Activated CD8-positive, alpha-beta memory T cell treated with anti-CD3 and anti-CD28 coated beads, Interleukin-2, amount 50 U/mL, for 48 hours (primary cell): ENCODE measurements at regions not wholly inside any gene's neighbourhood (a gene's known extent, or its start where the extent isn't known, plus 50 kb on each side); places are given as distances from the start of the nearest gene placed in this dataset.

ENCODE experiments used
- DNase-seq: peaks from one replicate; pipeline ENCODE4 v3.0.0-alpha.2; 2020

DNA sequence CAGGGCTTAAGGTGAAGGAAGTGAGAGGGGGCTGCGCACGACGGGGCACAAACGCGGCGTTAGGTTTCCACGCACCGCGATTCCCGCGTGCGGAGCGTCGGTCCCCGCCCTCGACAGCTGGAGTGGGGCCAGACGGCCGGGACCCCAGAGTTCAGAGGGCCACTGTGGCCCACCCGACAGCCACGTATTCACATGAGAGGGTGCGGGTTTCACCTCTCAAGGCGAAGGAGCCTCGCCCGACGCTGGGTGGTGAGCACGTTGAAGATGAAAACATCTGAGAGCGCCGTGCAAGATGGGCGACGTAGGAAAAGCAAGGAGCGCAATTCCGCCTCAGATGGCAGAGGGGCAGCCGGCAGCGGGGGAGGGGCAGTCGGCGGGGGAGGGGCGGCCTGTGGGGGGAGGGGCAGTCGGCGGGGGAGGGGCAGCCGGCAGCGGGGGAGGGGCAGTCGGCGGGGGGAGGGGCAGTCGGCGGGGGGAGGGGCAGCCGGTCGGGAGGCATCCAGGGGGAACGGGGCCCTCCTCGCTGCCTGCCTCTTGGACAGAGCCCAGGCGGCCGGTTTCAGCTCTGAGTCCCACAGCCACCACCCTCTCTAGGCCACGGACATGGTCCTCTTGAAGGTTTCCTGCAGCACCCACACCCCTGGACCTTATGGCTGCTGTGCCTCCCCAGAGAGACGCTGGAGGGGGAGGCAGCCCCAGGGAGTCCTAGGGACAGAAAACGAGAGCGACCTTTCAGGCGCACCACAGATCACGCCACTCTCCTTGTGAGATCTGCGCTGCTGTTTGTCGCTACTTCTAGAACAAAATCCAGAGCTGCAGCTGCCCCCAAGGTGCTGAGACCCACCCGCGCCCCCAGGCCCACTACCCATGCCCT, 113.7 kb downstream of the DLL1 start:
- DNase-seq, result peak; percentile 71

DNA sequence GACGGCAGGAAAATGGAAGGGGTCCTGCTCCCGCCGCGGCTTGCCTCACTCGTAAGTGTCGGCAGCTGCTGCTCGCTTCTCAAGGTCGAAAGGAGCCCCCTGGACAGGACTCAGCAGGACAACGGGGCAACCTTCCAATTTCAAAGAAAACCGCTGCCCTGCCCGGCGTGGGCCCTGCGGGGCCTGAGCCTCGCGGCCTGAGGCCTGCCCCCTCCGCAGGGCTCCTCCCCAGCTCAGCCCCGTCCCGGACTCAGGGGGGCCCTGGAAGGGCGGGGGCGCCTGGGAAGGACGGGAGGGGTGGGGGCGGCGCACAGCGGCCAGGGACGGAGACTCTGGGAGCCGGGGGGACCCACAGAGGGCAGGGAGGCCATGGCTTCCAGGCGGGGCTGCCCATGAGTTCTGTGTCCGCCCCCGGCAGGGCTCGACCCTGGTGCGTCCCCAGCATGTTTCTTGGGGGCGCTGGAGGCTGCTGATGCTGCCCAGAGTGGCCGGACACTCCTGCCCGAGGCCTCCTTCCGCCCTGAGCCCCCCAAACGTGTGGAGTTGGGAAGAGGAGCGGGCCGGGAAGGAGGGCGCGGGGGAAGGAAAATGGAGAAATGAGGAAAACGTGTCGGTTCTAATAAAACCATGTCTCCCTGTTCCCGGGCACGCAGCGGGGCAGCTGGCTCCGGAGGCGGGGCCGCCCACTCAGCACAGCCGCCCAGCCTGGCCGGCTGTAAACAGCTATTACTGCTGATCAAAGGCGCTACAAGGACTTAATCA, 114.6 kb downstream of the DLL1 start:
- DNase-seq, result peak; percentile 43

DNA sequence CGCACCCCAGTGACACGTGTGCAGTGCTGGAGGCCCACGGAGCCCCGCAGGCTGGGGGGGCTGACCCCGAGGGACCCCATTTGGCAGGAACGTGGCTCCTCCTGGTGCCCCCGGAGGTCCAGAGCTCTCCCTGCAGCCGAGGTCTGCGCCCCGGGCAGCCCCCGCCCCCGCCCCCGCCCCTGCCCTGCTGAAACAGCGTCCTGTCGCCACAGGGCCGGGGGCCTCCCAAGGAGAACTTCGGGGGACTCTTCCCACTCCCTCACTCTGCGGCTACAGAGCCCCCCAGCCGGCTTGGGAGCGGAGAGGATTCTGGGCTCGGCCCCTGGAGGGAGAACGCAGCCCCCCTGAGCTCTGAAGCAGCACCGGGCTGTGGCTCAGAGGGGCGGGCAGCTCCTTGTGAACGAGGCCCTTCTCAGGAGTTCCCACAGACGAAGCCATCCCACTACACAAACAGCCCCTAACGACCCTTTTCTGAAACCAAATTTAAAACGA, 115.2 kb downstream of the DLL1 start:
- DNase-seq, result peak; percentile 48

DNA sequence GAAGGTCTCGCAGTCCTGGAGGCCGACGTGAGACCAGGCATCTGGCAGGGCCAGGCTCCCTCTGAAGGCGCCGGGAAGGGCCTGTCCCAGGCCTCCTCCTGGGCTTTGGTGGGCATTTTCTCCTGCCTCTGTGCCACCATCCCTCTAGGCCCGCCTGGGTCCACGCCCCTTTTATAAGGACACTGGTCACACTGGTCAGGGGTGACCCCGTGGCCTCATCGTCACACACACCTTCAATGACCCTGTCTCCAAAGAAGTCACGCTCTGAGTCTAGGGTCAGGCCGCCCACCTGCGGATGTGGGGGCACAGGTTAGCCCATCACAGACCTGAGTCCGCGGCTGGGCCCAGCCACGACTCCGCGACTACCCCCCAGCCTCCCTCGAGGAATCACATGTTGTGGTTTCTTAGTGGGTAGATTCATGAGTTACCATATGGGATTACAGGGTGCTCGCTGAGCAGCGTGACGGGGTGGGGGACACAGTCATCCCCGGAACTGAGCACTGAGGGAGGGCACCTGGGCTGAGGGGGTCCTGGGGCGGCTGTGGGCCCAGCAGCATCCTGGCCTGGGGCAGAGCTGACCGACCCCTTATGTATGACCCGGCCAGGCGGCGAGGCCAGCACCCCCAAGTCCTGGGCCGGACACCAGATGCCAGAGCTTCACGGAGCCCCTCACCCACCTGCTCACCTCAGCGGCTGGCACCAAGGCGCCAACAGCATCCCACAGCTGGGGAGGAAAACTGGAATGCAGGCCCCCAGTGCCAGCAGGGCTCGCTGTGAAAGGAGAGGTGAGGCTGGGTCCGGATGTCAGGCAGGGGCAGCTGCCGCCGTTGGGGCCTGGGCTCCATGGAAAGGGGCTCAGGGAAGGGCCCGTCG, 115.9 kb downstream of the DLL1 start:
- DNase-seq, result peak; percentile 43

DNA sequence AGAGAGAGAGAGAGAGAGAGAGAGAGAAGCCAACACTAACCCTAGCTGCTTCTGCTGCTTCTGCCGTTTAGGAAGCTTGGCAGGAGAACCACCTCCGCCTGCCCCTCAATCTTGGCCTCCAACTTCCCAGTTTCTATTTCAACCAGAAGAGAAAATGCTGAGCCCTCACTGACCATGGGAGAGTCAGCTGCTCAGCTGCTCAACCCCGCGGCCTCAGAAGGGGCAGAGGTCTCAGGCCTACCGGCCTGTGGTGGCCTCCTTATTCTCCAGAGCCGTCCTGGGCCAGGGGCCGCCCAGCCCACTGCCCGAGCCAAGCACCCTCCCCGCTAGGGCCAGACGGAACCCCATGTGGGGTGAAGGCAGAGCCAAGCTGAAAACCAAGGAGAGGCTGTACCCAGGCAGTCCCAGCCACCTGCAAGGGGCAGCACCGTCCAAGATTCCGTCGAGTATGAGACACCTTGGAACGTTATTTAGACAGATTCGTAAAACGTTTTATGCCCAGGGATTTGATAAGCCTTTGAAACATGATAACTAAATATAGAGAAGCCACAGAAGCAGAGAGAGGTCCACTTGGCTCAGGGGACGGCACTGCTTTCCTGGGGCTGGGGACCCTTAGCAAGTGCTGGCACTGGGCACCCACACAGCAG, 116.6 kb downstream of the DLL1 start:
- peak; percentile 38 for DNase-seq

DNA sequence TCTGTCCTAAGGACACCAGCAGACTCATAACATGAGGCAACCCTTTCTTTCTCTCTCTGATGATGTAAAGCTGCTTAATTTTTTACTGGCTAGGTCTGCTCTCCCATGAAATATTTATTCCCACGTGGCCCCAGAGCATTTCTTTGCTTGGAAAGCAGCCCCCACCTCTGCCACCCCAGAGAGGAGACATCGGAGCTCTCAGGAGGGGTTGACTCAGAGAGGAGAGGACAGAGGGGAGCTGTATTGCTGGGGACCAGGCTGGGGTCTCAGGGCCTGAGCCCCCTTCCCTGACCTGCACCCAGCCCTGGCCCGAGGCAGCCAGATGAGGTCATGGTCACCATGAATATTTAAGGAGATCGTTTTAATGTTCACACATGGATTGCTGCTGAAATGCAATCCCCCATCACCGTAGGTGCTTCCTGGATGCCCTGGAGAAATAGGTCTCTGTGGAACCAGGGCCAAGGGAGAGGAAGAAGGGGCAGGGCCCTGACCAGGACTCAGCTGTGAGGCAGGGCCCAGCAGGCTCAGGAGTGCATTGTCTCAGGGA, 117.5 kb downstream of the DLL1 start:
- DNase-seq, result peak; percentile 33

DNA sequence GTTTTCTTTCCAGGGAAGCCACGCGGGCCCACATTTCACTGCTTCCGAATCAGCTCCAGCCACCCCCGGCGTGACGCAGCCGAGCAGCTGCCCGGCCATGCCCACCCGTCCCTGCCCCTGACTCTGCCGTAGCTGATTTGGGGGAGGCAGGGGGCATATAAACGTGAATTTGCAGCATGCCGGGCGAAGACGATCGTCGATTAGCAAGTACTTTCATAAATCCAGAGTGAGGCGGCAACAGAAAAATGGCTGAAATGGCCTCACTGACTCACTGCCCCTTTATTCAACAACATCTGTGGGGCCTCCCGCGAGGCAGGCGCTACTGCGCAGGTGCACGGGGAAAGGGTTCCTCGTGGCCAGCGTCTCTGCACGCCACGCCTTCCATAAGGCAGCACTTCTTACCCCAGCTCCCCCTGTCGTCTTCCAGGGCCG, 118.0 kb downstream of the DLL1 start:
- peak; percentile 23 for DNase-seq

DNA sequence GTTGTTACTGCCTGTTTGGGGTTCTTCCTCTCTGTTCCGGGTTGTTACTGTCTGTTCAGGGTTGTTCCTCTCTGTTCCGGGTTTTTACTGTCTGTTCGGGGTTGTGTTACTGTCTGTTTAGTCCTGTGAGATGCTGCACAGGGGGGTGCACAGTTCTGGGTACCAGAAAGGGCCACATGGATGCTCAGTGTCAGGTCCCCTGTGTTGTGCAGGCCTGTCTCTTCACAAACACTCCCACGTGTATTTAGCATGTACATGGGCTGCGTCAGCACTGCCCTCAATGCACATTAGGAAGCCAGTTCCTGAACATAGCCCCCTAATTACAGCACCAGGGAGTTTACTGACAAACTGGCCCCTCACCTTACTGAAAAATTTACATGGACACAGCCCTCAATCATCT, 118.5 kb downstream of the DLL1 start:
- peak; percentile 20 for DNase-seq

DNA sequence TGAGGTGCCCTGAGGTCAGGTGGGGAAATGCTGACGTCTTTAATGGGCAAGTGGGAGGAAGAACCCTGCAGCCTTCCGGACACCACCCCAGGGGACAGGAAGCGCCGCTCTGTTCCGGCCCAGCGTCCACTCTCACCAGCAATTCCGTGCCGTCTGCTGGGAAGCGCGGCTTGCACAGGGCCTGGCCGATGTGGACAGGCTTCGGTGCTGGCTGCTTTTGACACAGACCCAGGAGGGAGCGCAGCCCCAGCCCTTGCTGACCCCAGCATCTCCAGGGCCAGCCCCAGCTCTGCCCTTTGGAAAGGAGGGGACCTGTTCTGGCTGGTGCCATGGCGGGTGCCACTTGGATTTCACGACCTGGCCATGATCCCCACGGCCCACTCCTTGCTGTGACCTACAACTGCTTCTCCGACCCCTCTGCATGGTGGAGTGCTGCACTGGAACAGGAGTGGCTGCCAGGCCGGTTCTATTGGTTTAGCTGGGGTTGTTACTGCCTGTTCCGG, 123.2 kb downstream of the DLL1 start:
- no peak for DNase-seq

DNA sequence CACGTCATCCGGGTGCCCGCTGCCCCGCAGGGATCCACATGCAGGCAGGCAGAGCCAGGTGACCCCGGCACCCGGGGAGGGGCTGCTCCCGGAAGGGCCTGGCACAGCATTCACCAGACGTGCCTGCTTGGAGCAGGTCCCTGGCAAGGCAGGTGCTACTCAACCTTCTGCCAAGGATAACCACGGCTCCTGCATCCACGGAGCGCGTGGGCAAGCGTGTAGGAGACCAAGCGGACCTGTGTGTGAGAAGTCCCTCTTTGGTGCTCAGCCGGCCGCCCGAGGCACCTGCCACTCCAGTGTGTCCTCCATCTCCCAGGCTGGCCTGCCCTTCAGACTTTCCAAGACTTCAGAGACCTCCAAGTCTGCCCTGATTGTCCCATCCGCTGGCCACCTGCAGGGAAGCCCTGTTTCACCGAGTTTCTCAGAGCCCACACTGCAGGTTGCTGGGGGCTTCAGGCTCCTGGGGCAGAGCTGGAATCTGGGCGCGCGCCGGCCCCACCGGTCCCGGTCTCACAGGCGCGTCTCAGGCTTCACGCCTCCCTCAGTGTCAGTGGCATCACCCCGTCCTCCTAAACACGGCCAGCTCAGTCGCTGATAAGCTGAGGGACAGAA, 124.3 kb downstream of the DLL1 start:
- no peak for DNase-seq

DNA sequence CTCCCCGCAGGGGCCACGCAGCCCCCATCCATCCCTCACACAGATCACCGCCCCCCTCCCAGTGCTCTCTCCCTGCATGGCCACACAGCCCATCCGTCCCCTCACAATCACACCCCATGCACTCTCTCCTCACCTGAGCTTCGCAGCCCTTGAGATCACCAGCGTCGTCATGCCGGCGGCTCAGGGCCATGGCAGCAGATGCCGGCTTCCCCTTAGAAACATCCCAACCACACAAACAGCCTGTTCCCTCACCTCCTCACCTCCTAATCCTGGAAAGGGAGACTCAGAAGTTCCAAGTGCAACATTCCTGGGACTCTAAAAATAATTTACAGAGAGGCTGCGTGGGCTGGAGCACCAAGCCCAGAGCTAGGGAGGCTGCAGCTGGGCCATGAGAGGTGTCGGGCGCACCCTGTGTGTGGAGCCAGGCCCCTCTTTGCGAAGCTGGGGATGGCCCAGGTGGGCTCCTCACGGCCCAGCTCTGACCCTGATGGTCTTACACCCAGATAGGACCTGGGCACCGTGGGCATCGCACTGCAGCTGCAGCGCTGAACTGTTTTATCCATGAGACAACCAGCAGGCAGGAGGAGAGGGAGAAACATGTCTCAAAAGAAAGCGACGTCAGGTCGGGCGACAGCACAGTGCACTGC, 125.3 kb downstream of the DLL1 start:
- DNase-seq, result no peak

DNA sequence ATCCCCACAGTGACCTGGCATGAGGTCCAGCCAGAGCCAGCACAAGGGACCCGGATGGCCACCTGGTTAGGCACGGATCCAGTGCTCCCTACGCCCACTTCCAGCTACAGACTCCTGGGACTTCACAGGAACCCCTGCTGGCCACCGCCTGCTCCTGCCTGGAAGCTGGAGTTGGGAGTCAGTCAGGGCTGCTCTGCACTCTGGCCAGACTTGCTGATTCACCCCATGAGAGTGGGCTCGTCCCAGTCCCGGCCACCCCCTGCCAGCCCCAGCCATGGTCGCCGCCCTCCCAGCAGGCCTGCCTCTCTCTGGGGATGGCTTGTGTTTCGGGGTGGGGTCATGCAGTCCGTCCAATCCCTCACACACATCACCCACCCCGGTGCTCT, 125.8 kb downstream of the DLL1 start:
- DNase-seq, result no peak

DNA sequence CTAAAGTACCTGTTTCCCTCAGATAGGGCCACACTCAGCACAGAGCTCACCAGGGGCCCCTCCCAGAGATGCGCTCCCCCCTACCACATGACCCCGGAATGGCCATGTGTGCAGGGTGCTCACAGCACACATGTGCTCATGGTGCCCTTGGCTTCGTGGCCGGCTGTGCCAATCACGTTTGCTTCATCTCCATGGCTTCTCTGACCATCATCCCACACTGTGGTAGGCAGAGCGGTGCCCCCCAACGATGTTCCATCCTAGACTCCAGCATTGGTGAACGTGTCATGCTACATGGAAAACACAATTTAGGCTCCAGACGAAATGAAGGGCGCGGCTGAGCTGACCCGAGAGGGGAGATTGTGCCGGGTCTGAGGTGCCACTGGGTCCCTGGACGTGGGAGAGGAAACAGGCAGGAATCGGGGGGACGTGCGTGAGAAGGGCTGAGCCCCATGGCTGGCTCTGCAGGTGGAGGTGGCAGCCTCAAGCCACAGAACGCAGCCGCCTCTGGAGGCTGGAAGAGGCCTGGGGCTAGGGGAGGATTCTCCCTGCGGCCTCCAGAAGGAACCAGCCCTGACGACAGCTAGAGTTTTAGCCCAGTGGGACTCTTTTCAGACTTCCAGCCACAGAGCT, 126.5 kb downstream of the DLL1 start:
- no peak for DNase-seq

DNA sequence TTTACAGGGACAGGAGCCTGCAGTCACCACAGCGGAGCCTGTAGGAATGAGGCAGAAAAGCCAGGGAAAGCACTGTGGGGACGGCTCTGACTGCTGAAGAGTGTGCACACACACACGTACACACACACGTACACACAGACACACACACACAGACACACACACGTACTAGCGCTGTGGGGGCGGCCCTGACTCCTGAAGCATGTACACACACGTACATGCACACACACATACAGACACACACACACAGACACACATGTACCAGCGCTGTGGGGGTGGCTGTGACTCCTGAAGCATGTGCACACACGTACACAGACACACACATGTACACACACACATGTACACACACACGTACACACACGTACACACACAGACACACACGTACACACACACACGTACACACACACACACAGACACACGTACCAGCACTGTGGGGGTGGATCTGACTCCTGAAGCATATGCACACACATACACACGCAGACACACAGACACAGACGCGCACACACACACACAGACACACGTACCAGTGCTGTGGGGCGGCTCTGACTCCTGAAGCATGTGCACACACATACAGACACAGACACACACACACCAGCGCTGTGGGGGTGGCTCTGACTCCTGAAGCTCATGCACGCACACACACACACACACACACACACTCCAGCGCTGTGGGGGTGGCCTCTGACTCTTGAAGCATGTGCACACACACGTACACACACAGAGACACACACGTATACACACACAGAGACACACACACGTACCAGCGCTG, 127.3 kb downstream of the DLL1 start:
- DNase-seq, result no peak

DNA sequence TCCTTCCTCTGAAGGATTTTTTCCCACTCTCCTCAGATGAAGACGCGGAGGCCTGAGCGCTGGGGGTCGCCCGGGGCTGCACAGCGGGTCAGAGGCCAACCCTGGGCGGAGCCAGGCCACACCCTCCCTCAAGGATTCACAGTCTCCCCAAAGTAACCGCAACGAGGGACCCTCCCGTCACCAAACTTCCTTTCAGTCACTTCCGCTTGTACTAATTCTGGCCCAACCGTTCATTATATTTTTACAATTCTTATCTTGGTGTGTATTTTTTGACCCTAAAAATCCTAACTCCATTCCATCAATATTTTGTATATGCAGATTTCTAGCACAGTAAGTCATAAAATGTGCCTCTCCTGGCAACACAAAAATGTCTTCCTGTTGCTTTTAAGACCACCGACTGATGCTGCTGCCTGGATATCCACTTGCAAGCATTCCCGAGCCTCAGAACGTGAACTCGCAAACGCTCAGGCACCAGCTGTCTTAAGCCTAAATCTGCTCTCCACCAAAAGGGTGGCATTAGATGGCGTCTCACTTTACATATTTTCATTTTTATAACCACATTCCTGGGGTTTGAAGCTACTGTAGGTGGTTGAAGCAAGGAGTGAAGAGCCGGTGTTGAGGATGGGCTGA, 128.0 kb downstream of the DLL1 start:
- no peak for DNase-seq

DNA sequence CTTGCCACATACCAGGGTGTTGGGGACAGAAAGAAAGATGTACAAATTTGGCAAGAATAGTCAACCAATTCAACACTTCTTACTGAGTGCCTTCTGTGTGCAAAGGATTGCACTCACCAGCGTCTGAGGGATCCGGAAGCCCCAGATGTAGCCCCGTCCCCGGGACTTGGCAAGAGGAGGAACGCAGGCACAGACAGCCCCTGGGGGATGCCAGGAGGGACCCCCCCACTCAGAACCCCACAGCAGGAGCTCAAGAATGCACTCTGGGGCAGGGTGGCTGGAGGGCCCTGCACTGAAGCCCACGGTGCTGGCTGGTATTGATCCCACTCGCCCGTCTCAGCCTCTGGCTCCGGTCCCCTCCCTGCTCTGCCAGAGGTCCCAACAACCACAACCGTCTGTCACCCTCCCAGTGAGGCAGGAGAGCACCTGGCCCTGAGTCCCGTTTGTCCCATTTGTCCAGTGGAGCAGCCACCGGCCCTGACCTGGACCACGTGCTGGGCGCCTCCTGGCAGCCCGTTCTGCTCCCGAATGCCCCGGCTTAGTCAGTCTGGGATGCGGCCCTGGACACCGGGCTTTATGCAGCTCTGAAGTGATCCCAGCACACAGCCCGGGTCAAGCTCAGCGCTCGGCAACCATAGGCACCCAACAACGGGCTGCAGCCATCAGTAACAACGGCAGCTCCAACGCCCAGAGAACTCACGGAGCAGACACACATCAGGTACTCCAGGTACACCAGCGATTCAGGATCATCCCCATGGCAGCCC, 128.7 kb downstream of the DLL1 start:
- DNase-seq, result no peak

DNA sequence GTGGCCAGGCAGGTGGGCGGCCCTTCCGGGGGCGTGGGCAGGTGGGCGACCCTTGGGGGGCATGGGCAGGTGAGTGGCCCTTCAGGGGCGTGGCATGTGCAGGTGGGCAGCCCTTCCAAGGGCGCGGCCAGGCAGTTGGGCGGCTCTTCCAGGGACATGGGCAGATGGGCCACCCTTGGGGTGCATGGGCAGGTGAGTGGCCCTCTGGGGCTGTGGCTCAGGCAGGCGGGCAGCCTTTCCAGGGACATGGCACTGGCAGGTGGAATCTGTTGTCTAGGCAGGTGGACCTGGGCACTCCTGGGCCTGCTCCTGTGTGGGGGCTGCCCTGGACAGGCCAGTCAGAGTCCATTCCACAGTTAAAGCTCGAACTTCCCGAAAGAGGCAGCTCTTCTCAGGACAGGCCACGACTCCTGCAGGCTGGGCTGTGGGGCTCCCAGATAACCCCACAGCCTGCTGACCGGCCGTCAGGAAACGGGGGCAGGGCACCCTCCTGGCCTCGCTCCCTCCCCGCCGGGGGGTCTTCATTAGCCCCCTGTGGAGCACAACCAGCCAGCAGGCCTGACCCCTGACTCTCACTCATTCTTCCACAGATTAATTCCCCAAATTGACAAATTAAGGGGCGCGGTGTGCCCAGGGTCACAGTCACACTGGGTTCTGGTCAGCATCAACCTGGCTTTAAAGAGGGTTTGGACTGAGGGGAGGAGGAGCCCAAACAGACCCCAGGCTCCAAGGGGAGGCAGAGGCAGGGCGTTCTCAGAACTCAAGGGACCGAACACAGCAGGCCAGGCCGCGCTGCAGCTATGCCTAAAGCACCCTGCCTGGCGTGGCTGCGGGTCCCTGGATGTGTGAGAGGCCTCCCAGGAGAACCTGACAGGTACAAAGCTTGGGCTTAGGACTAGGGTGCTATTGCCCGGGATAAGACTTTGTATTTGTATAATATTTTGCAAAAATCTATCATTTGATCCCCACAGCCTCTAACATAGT, 130.0 kb downstream of the DLL1 start:
- DNase-seq, result no peak
